DMS79 (cell line): ENCODE measurements at regions not wholly inside any gene's neighbourhood (a gene's known extent, or its start where the extent isn't known, plus 50 kb on each side); places are given as distances from the start of the nearest gene placed in this dataset.
"Not testable (repeated sequence)": the region's sequence is repeated elsewhere in the genome, so short reads cannot be mapped to it uniquely, and the experiment has no call there.

ENCODE experiments used
- DNase-seq: peaks from one replicate; lab custom pipeline; 2025; lab: John Stamatoyannopoulos, UW

- no peak for DNase-seq
Observed at GRCh38 chr6:27617700-27618689, 145.1 kb upstream of the ZNF184 start.

DNA sequence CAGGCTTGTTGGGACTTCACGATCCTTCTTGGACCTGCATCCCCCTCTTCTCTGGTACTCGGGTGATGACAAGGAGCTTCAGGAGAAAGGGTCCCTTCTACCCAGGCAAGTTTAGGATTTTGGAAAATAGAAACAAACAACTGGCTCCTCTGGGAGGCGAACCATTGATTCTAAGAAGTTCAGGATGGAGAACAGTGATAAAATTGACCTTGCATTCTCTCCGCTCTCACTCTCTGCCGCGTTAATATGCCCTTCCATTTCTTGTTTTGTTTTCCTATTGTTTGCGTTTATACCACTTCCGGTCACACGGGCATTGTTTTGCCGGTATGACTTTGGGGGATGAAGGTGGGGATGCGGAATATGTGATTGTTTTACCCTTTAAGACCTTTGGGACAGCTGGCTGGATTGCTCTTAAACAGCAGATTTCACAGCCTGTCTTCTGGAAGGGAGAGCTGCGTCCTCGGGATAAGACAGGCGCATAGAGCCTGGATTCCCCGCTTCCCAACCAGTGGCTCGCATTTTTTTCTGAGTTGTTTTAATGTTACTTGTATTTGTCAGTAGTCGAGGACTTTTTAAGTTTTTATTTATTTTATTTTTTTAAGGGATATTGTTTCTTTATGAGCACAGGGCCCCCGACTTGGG is 144.3 kb upstream of the ZNF184 start:
- no peak for DNase-seq

DNA sequence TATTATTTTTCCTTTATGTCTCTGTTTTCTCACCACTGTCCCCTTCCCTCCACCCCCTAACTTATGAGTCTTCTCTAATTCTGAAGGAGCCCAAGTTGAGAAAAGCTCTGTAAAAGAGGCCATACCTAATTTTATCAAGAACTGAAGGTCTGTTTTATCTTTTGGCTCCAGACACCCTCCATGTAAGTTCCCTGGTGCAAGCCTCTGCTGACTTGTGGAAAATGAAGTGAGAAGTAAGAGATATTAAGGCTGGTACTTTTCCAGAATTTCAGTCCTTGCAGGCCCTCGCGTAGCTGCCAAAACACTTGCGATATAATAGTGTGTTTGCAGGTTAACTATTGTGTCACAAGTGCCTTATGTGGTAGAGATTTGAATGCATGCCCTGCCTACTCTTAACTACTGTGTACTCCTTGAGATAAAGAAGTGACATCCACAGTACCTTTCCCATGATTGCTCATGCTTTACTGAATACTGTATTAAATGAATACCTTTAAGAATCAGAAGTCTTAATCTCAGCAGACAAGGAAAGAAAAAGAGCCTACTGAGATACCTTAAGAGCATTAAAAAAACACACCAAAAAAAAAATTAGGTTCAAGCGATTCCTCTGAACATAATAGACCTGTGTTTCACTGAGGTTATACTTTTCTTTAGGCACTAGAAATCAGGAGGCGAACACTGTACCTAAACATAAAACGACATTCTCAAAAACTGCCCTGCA is 143.6 kb upstream of the ZNF184 start:
- no peak for DNase-seq

DNA sequence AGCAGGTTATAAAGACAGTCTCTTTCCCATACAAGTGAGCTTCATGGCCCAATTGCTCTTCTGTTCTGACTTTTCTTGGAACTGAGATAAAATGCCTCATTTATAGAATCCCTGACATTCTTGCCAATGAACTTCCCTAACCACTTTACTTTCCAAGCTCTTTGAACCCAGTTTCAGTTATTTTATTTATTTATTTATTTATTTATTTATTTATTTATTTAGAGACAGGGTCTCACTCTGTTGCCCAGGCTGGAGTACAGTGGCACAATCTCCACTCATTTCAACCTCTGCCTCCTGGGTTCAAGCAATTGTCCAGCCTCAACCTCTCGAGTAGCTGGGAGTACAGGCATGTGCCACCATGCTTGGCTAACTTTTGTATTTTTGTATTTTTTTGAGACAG is 138.5 kb upstream of the ZNF184 start:
- DNase-seq = no peak

- no peak for DNase-seq
Observed at GRCh38 chr6:27608916-27609883, 136.3 kb upstream of the ZNF184 start.

- no peak for DNase-seq
Observed at GRCh38 chr6:27605401-27606342, 132.8 kb upstream of the ZNF184 start.

DNA sequence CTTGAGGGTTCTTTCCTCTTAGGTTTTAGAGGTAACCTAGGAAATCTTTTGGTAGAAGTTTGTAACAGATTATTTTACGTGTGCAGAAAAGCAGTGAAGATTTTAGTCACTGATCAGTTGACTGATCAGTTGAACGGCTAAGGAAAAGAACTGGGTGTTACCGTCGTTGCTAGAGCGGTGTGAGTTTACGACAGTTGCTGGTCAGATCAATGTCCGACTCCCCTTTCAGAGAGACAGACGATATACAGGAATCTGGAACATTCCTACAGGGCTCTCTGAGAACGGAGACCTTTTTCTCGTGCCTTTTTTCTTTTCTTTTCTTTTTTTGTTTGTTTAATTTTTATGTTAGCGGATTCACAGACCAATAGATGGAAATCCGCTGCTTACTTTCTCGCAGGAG is 132.1 kb upstream of the ZNF184 start:
- DNase-seq = no peak

- DNase-seq = no peak
Observed at GRCh38 chr6:27601668-27602254, 128.9 kb upstream of the ZNF184 start.

DNA sequence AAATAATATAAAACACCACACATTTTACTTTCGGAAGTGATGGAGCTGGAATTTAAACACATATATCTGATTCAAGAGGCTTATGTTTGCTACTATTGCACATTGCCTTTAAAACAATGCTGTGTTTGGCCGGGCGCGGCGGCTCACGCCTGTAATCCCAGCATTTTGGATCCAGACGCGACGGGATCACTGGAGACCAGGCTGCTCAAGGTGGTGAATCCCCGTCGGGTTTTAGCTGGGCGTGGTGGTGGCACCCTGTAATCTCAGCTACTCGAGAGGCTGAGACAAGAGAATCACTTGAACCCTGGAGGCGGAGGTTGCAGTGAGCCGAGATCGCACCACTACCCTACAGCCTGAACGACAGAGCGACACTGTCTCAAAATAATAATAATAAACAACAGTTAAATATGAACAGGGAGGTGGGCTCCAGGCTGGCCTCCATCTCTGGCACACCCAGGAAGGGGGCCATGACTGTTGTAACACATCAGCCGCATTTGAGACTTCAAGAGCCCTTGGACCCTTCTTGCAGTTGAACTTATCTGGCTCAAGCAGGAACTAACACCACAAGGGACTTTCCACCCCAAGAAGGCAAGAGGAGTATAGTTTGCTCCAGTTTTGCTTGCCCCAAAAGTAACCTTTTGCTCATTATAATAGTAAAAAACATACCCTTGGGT is 127.1 kb upstream of the ZNF184 start:
- DNase-seq = no peak

DNA sequence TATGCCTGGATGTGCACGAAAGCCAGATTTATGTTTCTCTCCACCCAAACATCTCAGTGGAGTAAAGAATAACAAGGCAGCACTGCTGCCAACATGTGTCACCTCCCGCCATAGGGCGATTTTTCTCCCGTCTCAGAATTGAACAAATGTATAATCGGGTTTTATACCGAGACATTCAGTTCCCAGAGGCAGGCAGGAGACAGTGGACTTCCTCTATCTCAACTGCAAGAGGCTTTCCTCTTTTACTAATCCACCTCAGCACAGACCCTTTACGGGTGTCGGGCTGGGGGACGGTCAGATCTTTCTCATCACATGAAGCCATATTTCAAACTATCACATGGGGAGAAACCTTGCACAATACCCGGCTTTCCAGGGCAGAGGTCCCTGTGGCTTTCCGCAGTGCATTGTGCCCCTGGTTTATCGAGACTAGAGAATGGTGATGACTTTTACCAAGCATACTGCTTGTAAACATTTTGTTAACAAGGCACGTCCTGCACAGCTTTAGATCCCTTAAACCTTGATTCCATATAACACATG is 124.2 kb upstream of the ZNF184 start:
- DNase-seq = not testable (repeated sequence)

- DNase-seq = no peak
Observed at GRCh38 chr6:27593861-27594260, 121.0 kb upstream of the ZNF184 start.

- DNase-seq = no peak
Observed at GRCh38 chr6:27593200-27593818, 120.4 kb upstream of the ZNF184 start.

DNA sequence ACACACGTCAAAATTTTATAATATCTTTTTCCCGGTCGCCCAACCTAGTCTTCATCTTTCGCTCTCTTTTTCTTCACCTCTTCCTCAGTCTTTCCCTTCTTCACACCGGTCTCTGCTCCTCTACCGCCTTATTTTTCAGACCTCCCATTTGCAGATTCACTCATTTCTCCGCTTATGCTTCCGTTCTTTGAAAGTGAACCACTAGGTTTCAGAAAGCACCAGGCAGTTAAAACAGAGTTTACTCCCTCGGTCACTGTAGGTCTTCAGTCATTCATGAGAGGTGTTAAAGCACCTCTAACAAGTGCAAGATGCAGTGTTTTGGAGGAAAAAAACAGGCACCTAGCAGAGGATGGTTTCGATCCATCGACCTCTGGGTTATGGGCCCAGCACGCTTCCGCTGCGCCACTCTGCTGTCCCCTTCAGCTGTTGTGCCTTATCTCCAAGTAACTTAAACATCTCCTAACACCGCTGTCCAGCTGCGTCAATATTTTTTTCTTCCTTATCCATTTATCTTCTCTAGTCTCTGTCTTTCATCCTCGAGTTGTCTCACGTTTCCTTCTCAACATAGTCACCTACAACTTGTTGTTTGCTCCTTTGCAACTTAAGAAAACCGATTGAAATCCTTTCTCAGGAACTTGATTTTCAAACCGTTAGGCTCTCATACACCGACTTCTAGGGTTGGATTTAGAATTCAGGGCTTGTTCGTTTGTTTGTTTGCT is 119.7 kb upstream of the ZNF184 start:
- DNase-seq = no peak

GRCh38 chr6:27591699-27592480 is 119.0 kb upstream of the ZNF184 start:
- DNase-seq = no peak

GRCh38 chr6:27585316-27585715 is 112.4 kb upstream of the ZNF184 start:
- DNase-seq = not testable (repeated sequence)

DNA sequence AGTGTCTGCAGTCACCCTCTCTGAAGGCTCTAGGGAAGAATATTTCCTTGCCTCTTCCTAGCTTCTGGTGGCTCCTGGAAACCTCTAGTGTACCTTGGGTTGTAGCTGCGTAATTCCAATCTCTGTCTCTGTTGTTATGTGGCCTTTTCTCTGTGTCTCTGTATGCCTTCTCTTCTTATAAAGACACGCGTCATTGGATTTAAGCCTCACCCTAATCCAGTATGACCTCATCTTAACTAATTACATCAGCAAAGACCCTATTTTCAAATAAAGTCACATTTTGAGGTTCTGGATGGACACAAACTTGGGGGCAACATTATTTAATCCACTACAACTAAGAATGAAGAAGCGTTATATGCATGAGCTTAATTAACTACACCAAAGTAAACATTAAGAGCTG is 111.4 kb upstream of the ZNF184 start:
- DNase-seq = no peak
